Activated CD8-positive, alpha-beta memory T cell treated with anti-CD3 and anti-CD28 coated beads for 4 hours (primary cell): ENCODE measurements at regions not wholly inside any gene's neighbourhood (a gene's known extent, or its start where the extent isn't known, plus 50 kb on each side); places are given as distances from the start of the nearest gene placed in this dataset.

Experiments
- DNase-seq, 2 donors: peaks; one replicate each; pipeline ENCODE4 v3.0.0-alpha.2; 2020; ENCODE audit warnings: low read depth in 2 of 2

DNA sequence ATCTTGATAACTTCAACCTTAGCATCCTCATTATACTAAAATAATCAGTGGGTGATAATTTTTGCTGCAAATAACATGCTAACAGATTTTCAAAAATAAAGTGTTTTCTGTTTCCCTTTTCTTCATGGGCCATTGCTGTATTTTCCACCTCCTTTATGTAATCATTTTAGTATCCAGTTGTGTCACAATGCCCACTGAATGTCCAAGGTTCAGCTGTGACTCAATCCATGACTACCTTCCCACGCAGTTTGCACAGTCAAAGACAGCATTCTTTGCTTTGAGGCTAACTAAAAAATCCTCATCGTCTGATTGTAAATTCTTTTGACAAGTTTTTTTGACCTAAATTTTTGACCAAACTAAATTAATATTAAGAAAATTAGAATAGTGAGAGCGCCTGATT lies 474.1 kb downstream of the FLRT2 start:
- DNase-seq = no peak

DNA sequence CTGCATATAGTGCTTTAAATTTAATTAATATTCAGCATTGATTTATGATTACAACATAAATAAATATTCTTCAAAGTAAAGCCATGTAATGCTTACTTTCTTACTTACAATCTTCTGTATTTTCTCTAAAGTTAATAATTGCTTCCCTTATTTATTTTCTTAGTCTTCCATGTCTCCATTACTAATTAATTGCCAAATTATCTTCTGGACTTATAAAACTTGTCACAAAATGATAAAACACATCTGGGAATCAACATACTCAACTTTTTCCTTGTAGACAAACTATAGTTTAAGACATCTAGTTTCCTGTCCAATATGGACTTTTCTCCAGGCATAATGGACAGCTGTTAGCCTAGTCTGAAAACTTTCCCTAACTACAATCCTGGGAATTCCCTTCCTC lies 466.6 kb downstream of the FLRT2 start:
- no peak for DNase-seq

DNA sequence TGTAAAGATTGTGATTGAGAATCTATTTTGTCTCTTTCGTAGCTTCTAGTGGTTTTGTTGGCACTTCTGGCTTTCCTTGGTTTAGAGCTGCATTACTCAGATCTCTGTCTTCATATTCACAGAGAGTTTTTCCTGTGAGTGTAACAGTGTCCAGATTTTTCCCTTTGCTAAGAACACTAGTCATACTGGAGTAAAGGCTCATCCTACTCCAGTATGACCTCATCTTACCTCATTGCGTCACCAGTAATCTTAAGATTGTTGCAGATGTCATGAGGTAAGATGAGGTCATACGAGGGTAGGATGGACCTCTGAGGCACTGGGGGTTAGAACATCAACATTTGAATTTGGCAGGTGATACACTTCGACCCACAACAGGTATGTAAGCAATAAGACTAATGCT lies 461.2 kb downstream of the FLRT2 start:
- DNase-seq = no peak

DNA sequence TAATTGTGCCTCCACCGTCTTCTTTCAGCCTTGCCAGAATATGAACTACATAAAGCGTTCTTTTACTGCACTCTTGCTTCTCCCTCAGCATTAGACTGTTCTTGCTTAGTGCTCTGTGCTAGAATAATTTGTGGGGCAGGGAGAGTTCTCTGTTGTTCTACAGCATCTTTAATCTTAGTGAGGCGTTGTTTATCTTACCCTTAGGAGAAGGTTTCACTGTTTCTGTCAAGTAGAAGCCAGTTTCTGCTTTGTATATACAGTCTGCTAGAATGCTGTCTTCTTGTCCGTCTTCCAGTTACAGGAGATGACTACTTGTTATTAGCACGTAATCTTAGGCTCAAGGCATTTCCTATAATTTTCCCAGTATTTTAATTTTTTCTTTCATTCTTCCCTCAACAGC lies 458.0 kb downstream of the FLRT2 start:
- DNase-seq = no peak

DNA sequence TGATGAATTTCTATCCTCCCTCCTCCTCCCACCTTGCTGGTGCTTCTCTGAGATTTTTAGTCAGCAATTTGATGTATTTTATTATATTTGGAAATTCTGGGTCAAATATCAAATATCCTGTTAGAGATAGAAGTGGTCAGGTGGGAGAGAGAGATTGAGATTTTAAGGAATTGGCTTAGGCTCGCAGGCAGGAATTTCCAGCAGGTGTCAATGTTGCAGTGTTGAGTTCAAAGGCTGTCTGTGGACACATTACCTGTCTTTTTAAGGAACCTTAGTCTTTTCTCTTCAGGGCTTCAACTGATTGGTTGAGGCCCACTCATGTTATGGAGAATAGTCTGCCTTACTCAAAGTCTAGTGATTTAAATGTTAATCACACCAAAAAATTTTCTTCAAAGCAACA lies 457.3 kb downstream of the FLRT2 start:
- no peak for DNase-seq

DNA sequence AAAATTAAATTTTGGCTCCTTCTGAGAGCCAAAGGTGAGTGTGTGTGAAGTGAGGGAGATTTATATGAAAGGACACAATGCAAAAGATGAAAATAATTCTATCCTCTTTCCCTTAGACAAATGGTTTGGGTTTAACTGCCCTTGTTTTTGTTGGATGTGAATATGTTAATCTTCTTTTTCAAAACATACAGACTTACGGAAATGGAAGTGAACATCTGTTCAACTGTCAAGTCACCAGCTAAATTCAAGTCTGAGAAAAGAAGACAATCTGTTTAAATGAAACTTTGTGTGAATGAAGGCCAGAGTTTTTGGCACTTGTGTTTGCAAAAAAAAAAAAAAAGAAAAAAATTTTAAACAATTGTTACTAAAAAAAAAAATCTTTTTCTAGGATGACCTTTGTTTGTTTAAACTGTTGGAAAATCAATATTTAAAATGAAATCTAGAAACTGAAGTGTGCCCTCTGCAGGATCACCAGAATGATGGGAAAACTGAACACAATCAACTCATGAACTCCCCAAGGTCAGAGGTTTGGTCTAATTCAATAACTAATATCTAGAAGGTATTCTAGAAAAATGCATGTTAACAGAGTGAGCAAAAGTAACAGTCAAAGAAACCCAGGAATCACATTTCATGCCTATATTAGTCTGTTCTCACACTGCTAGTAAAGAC lies 448.8 kb downstream of the FLRT2 start:
- no peak for DNase-seq

DNA sequence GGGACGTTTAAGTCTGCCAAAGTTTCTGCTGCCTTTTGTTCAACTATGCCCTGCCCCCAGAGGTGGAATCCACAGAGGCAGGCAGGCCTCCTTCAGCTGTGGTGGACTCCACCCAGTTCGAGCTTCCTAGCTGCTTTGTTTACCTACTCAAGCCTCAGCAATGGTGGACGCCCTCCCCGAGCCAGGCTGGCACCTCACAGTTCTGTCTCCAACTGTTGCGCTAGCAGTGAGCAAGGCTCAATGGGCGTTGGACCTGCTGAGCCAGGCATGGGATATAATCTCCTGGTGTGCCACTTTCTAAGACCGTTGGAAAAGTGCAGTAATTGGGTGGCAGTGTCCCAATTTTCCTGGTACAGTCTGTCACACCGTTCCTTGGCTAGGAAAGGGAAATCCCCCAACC lies 444.7 kb downstream of the FLRT2 start:
- no peak for DNase-seq

DNA sequence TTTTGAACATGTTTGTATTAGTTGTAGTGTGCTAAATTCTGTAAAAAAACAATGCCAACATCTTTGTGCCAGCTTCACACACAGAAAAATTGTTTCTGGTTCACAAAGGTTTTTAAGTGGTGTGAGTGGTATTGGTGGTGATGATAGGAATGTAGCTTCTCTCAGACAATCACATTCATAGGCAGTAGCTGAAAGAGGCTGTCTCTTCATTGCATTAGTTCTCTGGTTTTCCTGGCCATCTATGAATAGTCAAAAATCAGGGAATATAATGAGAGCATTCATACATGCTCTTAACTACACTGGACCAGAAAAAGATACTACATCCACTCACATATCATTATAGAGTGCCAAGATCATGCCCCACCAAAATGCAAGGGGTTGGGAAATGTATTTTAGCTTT lies 433.5 kb downstream of the FLRT2 start:
- DNase-seq = no peak

DNA sequence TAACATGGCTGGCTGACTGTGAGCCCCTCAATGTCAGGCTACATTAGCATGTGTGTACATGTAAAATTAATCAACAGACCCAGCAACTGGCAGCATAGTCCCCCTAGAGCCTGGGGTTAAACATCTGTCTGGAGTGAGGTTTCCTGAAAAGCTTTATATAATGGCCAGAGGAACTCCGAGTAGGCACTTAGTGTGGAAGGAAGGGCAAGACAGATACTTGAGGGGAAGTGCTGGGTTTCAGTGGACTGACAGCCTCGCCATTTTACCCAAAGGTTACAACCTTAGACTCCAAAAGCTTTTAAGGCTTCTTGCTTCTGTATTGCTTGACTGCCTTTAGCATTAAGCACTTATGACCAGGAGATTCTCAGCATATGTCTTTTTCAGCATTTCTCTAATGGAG lies 430.8 kb downstream of the FLRT2 start:
- DNase-seq = no peak

DNA sequence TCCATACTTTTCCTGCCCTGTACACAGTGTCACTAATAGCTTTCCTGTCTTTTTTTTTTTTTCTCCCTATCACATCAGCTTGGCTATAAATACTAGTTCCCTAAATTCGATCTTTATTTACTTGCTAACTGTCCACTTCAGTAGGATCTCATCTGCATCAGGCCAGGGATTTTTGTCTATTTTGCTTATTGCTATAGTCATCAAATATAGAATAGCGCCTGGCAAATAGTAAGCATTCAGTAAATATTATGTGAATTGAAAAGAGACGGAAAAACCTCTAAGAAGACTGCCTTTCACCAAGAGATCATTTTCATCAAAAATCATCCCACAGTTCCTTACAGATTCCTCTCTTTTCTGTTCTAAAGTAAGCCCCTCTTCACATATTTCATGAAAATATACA lies 429.1 kb downstream of the FLRT2 start:
- no peak for DNase-seq

DNA sequence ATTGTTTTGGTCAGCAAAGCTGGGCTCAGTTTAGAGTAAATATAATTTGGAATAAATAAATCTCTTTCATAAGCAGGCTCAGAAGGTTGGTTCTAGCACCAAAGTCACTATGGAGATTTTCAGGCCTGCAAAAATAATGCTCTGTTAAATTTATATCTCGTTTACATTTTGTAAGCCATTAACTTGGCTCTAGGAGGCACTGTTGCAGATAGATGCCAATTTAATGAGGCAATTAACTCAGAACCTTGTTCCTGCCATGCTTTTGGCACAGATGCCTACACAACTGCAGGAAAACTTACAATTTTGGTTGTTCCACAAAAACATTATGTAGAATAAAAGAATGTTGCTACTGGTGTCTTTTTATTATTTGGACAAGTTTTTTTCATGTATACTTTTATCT lies 428.1 kb downstream of the FLRT2 start:
- DNase-seq = no peak

DNA sequence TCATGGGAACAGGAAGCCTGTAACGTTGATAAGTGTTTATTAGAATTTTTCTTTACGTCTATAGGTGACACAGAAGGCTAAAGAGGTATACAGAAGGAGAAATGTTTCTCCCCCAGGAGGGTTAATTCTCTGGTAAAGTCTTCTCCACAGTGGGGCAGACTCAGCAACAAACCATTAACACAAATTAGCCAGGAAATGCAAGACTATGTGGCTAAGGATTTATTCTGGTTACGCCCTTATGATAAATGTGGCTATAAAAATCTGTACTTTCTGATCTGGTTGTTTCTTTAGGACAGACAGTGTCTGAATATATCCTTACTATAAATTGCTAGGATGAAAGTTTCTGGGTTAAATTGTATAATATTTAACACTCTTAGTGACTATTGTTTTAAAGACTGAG lies 423.3 kb downstream of the FLRT2 start:
- no peak for DNase-seq

DNA sequence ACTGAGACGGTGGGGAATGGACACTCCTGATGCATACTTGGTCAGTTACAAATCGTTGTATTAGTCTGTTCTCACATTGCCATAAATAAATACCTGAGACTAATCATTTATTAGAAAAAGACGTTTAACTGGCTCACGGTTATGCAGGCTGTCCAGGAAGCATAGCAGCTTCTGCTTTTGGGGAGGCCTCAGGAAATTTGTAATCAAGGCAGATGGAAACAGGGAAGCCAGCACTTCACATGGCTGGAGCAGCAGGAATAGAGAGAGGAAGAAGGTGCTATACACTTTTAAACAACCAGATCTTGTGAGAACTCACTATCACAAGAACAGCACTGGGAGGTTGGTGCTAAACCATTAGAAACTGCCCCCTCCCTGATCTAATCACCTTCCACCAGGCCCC lies 418.2 kb downstream of the FLRT2 start:
- DNase-seq = no peak

DNA sequence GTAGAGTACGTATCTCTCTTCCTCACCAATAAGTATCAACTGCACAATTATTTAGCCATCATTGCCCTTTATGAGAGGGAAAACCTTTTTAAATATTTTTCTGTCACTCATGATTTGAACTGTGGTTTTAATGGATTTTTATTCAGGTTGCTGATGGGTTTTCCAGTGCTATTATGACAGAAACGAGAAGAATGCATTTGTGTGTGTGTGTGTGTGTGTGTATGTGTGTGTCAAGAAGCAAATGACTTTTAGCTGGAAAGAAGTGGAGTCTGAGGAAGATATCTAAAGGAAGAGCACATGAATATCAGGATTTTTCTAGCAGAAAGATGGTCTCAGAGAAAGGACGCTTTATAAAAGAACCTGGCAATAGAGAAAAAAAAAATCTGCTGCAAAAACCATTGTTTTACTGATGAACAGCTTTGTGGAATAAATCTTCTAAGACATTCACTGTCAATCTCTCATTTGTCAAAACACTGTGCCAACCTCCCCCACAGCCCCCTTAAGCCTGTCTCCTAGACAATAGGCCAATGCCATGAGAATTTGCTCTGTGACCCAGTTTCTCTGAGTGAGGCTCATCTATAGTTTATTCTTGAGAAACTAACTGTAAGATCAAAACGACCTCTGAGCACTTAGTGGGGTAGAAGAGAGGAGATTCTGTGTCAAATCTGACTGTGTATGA lies 417.7 kb downstream of the FLRT2 start:
- no peak for DNase-seq

DNA sequence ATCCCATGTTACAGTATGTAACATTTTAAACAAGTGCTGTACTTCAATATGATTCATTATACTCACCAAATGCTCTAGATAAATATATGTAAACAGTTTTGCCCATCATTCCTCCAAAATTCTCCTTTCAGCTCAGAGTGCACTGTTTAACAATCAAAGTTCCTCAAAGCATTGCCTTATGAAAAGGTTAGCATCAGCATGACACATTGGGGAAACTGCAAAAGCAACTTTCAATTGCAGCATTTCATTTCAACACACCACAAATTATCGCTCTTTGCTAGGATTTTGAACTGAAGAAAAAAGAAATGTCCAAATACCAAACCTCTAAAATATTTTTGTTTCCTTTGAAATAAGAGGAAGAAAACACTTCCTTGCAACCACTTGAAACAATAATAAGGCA lies 413.2 kb downstream of the FLRT2 start:
- no peak for DNase-seq

DNA sequence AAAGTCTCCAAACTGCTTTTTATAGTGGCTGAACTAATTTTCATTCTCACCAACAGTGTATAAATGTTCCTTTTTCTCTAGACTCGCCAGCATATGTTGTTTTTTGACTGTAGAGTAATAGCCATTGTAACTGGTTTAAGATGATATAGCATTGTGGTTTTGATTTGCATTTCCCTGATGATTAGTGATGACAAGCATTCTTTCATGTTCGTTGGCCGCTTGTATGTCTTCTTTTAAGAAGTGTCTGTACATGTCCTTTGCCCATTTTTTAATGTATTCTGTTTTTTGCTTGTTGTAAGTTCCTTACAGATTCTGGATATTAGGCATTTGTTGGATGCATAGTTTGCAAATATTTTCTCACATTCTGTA lies 404.9 kb downstream of the FLRT2 start:
- no peak for DNase-seq

DNA sequence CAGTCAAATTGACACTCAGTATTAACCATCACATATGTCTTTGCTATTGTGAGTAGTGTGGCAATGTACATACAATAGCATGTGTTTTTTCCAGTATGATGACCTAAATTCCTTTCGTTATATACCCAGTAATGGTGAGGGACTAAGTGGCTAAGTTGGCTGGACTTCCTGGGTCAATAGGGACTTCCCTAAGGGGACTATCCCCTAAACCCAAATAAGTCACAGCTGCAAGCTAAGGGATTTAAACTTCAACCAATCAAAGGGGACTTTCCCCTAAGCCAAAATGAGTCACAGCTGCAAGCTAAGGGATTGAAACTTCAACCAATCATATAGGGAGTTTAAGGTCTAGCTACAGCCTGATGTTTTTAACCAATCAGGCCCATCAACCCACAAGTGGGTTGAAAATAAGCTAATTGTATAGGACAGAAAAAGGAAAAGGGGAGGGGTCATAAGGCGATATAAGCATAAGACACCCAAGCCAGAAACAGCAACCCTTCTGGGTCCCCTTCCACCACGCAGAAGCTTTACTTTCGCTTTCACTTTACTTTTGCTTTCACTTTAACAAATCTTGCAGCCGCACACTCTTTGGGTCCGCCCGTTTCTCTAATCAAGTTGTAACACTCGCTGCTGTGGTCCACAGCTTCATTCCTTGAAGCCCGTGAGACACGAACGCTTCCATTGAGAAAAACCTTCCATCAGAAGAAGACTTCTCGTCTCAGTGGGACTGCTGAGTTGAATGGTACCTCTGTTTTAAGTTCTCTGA lies 404.4 kb downstream of the FLRT2 start:
- DNase-seq = peak; percentile 26 to 45

DNA sequence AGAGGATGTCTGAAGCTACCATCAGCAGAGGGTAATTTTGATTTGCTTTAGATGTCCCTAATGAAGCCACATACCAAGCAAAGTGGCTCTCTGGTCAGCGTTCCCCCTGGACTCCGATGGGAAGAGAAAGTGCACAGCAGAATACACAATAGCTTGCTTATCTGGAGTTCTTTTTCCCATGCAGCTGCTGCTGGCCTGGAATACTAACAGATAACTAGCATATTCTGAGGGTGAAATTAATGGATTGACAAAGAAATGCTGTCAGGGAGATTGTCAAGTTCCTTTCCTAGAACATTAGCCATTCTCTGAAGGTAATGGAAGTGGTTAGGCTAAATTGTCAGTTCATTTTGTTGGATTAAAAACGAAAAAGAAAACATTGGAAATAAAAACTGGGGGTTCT lies 391.3 kb downstream of the FLRT2 start:
- DNase-seq = no peak

DNA sequence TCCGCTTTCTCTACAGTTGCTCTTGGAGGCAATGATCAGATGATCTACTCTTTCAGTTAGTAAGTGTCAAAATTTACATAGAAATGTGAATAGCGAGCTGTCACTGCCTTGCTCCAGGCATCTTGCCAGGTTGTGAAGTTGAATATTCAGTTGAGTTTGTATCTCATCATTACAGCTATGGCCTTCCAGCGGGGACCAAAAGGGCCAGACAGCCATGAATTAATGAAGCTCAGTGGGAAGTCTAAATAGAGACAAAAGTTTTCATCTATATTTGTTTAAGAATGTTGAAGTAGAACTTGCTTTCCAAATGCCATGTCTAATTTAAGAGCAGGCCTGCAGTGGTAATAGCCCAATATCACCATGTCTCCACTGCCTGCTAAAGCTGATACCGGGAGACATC lies 387.8 kb downstream of the FLRT2 start:
- no peak for DNase-seq

DNA sequence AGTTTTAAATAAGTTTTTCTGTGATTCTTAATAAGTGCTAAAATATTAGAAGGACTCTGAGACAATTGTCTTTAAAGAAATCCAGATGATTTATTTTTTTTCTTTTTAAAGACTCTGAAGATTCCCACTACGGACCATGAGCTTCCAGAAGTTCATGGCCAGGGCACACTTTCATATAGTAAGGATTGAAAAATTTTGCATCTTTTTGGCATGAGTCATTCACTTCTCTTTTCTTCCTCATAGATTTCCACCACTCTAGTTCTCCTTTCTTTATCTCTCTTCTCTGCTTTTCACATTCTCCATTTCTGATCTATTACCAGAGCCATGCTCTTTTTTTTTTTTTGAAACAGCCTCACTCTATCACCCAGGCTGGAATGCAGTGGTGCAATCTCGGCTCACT lies 385.8 kb downstream of the FLRT2 start:
- no peak for DNase-seq

DNA sequence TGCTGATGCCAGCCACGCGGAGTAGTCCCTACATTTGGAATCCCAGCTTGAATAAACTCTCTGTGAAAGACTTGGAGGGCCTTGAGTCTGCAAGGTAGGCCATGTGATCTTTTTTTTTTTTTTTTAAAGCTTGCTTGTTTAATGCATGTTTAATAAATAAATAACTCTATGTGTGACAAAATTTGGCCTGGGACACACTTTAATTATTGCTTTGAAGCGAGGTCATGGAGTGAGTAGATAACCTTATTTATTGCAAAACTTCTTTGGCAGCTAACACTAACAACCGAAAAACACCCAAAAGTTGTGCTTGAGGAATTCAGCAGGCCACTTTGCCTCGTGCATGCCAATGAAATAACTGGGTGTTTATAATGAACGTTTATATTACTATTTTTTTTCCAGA lies 382.2 kb downstream of the FLRT2 start:
- no peak for DNase-seq

DNA sequence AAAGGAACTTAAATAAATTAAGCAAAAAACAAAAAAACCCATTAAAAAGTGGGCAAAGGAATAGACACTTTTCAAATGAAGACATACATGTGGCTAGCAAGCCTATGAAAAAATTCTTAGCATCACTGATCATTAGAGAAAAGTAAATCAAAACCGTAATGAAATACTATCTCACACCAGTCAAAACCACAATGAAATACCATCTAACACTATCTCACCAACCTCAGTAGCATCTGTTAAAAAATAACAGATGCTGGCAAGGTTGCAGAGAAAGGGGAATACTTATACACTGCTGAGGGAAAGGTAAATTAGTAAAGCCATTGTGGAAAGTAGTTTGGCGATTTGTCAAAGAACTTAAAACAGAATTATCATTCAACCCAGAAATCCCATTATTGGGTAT lies 381.1 kb downstream of the FLRT2 start:
- no peak for DNase-seq

DNA sequence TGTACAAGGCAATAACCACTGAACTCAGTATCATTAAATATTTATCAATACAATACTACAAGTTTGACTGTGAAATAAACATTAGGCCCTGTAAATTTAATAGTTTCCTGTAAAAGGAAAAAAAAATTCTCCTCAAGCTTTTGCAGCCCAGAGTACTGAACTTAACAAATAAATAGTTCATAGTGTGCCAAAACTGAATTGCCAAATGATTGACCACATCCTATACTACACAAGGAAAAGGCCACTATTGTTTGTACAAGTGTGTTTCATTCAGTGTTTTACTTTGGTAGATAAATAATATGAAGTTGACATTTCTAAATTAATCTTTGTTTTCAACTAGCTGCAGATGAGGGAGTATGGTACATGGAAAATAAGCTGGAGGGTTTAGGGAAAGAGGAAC lies 379.6 kb downstream of the FLRT2 start:
- DNase-seq = no peak
